ENCODE measurements at regions not wholly inside any gene's neighbourhood (a gene's known extent, or its start where the extent isn't known, plus 50 kb on each side); places are given as distances from the start of the nearest gene placed in this dataset.
"Not testable (repeated sequence)": the region's sequence is repeated elsewhere in the genome, so short reads cannot be mapped to it uniquely, and the experiment has no call there.

DNA sequence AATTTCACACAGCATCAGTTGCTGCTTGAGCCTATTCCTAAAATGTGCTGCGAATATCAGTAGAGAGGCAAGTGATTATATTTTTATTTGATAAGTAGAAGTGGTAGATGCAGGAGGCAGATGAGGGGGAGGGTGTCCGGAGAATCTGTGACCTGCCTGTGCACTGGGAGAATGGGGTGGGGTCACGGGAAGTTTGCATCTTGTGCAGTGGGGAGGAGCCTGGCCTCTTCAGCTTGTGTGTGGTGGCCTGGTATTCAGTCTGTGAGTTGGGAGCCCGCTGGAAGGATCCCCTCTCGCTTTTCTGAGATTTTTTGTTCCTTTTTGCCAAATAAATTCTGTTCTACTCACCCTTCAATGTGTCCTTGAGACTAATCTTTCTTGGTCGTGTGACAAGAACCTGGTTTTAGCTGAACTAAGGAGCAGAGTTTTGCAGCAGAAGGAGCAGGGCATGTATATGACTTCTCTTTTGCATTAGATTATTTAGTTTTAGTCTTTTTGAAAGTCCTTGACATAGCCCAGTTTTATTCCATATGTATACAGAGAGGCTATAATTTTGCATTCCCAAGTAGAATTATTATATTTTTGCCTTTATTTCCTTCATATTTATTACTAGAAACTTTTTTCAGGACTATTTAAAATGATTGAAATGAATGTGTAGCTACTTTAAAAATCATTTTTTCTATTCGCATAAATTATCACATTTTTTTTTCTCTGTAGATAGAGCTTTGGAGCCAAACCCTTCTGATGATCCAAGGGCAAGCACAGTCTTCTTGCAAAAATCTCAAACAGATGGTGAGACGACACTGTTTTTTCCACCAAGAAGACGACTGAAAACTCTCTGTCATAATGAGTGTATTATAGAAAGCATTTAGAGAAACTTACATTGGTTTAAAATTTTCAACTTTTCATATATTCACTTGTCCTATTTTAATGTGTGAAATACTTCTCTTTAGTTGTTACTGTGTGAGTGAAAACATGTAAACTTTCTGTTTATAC lies 1257.2 kb downstream of the UQCRFS1 start:
- DNase-seq, result no peak

DNA sequence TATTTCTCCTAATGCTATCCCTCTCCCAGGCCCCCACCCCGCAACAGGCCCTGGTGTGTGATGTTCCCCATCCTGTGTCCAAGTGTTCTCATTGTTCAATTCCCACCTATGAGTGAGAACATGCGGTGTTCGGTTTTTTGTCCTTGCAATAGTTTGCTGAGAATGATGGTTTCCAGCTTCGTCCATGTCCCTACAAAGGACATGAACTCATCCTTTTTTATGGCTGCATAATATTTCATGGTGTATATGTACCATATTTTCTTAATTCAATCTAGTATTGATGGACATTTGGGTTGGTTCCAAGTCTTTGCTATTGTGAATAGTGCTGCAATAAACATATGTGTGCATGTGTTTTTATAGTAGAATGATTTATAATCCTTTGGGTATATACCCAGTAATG lies 1270.3 kb downstream of the UQCRFS1 start:
- H3K27ac Mint-ChIP-seq; DNase-seq; POLR2A ChIA-PET; H3K27me3 Mint-ChIP-seq; CTCF ChIA-PET; H3K4me1 Mint-ChIP-seq (ENCODE audit: low read depth); H3K36me3 Mint-ChIP-seq (ENCODE audit: low read depth); intact Hi-C loops (cut with micrococcal nuclease); H3K4me3 Mint-ChIP-seq; ATAC-seq: not testable (repeated sequence)
- H3K9me3 Mint-ChIP-seq, result peaks cover 18% of the 10 kb centered on the region

More for the DNA sequence above, 1257.2 kb downstream of the UQCRFS1 start:
- no peaks in the 10 kb centered on the region for H3K36me3 Mint-ChIP-seq (ENCODE audit: low read depth)
- H3K4me3 Mint-ChIP-seq, result no peak overlapping the region
- H3K27me3 Mint-ChIP-seq, result no peaks in the 10 kb centered on the region
- H3K27ac Mint-ChIP-seq, result no peak overlapping the region
- no peaks in the 10 kb centered on the region for H3K4me1 Mint-ChIP-seq (ENCODE audit: low read depth)
- POLR2A ChIA-PET, result no interaction called here
- CTCF ChIA-PET, result interaction anchor here (1.6 kb wide), 1 partner anchor 11 kb away, joined by 6 read pairs; no protein-coding TSS in a partner anchor
- intact Hi-C loops (cut with micrococcal nuclease), result no loop called here
- TF ChIP-seq, protein P1, sequence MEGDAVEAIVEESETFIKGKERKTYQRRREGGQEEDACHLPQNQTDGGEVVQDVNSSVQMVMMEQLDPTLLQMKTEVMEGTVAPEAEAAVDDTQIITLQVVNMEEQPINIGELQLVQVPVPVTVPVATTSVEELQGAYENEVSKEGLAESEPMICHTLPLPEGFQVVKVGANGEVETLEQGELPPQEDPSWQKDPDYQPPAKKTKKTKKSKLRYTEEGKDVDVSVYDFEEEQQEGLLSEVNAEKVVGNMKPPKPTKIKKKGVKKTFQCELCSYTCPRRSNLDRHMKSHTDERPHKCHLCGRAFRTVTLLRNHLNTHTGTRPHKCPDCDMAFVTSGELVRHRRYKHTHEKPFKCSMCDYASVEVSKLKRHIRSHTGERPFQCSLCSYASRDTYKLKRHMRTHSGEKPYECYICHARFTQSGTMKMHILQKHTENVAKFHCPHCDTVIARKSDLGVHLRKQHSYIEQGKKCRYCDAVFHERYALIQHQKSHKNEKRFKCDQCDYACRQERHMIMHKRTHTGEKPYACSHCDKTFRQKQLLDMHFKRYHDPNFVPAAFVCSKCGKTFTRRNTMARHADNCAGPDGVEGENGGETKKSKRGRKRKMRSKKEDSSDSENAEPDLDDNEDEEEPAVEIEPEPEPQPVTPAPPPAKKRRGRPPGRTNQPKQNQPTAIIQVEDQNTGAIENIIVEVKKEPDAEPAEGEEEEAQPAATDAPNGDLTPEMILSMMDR (IDR thresholded peaks at IDR 0.05), result no peak
- H3K9me3 Mint-ChIP-seq, result no peaks in the 10 kb centered on the region
- ATAC-seq, result no peak

DNA sequence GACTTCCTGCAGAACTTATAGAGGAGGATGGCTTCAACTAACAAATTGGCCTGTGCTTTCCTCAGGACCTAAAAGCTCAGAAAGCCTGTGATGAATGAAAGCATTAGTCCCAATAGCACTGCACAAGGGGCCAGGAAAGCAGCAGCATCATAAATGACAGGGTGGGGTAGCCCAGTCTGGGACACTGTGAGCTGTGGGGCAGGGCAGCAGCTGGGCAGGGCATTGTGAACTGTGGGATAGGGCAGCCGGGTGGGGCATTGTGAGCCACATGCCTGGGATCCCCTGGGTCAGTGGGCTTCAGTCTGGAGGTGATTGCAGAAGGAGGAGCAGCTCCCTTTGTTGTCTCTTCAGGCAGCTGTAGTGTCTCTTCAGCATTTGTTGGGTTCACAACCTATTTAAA lies 1276.8 kb downstream of the UQCRFS1 start:
- H3K9me3 Mint-ChIP-seq, result no peaks in the 10 kb centered on the region
- no peaks in the 10 kb centered on the region for H3K27me3 Mint-ChIP-seq
- ChIA-PET CTCF (interaction anchor here (0.7 kb wide), 1 partner anchor 21 kb away, joined by 3 read pairs; no protein-coding TSS in a partner anchor), POLR2A (no interaction called here)
- no peaks in the 10 kb centered on the region for H3K36me3 Mint-ChIP-seq (ENCODE audit: low read depth)
- no peaks in the 10 kb centered on the region for H3K4me1 Mint-ChIP-seq (ENCODE audit: low read depth)
- DNase-seq (no peak), ATAC-seq (no peak)
- H3K4me3 Mint-ChIP-seq, result no peak overlapping the region
- TF ChIP-seq, protein P1 (IDR thresholded peaks at IDR 0.05), result no peak
- intact Hi-C loops (cut with micrococcal nuclease), result no loop called here
- H3K27ac Mint-ChIP-seq, result no peak overlapping the region

DNA sequence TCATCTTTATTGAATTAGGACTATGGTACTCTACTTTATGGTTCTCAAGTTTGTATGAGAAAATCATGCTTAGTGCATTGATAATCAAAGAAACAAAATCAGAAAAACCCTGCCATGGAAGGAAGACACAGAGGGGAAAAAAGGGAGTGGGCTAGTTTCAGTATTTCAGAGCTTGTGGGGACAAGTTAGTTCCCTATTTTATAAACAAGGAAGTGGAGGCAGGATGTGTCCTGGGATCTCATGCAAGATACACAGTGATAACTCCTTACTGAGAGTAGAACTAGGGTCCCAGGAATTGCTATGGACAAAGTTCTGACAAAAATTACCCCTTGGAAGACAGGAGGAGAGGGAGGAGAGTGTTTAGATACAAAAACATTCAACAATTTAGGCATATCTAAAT lies 1277.3 kb downstream of the UQCRFS1 start:
- TF ChIP-seq, protein P1 (IDR thresholded peaks at IDR 0.05), result no peak
- Mint-ChIP-seq H3K4me1 (ENCODE audit: low read depth) (no peaks in the 10 kb centered on the region), H3K27me3 (no peaks in the 10 kb centered on the region), H3K36me3 (ENCODE audit: low read depth) (no peaks in the 10 kb centered on the region), H3K9me3 (no peaks in the 10 kb centered on the region), H3K4me3 (no peak overlapping the region), H3K27ac (no peak overlapping the region)
- intact Hi-C loops (cut with micrococcal nuclease), result no loop called here
- no peak for ATAC-seq
- ChIA-PET POLR2A (no interaction called here), CTCF (no interaction called here)
- DNase-seq, result no peak

DNA sequence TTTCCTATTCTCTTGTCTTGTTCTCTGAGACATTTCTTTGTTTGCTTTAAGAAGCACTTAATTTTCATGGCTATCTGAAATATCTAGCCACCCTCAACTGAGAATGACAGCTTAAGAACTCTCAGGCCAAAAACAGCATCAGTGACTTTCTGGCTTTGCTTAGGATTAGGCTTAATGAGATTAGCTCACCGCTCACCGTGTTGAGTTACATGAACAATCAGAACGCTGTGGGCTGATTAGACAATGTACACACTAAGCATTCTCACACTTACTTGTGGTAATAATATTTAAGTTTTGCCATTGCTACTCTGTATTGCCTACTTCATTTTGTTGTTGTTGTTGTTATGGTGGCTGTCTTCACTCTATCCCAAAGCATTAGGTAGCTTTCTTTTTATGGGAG lies 1283.6 kb downstream of the UQCRFS1 start:
- CTCF ChIA-PET, result interaction anchor here (1.1 kb wide), 1 partner anchor 9 kb away, joined by 3 read pairs; no protein-coding TSS in a partner anchor
- Mint-ChIP-seq H3K4me1 (ENCODE audit: low read depth) (no peaks in the 10 kb centered on the region), H3K27me3 (no peaks in the 10 kb centered on the region), H3K4me3 (no peak overlapping the region), H3K9me3 (no peaks in the 10 kb centered on the region), H3K36me3 (ENCODE audit: low read depth) (no peaks in the 10 kb centered on the region), H3K27ac (no peak overlapping the region)
- TF ChIP-seq, protein P1 (IDR thresholded peaks at IDR 0.05), result no peak
- intact Hi-C loops (cut with micrococcal nuclease), result no loop called here
- DNase-seq, result no peak
- POLR2A ChIA-PET, result no interaction called here
- no peak for ATAC-seq

Data from activated CD8-positive, alpha-beta T cell treated with anti-CD3 and anti-CD28 coated beads for 36 hours (primary cell).